SK-N-SH (cell line): ENCODE measurements at regions not wholly inside any gene's neighbourhood (a gene's known extent, or its start where the extent isn't known, plus 50 kb on each side); places are given as distances from the start of the nearest gene placed in this dataset.

ENCODE experiments used
- CTCF ChIA-PET: fragments of 300-600, 350-600 bp; formaldehyde crosslinking; extraction: SDS; loops from one replicate; lab custom pipeline; 2021; lab: Yijun Ruan, JAX
- POLR2A ChIA-PET: fragments of 350-600 bp; sonication (Branson Sonifier 250); formaldehyde crosslinking; extraction: SDS; loops from one replicate; lab custom pipeline; 2020; ENCODE audit warnings: antibody characterized with exemption, inconsistent platforms; lab: Yijun Ruan, JAX
- DNase-seq: peaks from one replicate; pipeline ENCODE4 v3.0.0; 2012
- H2AFZ ChIP-seq: fragments of 200-600 bp; sonication (generic); 2 replicates; pipeline ENCODE4 v1.8.1; 2016; ENCODE audit warnings: antibody characterized with exemption, mild to moderate bottlenecking, low read depth
- H3F3A ChIP-seq: fragments of 200-600 bp; sonication (generic); replicated peaks from 2 replicates; pipeline ENCODE3; 2016; ENCODE audit warnings: antibody characterized with exemption, mild to moderate bottlenecking; ENCODE audit not compliant: insufficient read depth
- H3K27ac ChIP-seq, 2 experiments: fragments of 200-500 bp in 1 of 2; fragments of 200-600 bp in 1 of 2; sonication (Bioruptor generic) in 1 of 2; sonication (generic), shearing (Covaris generic) in 1 of 2; 2 replicates each; pipeline versions ENCODE4 v1.5.1 to v1.6.1; 2014 to 2016; ENCODE audit warnings: low read depth in 2 of 2, inconsistent platforms in 1 of 2, low read length in 1 of 2, mild to moderate bottlenecking in 1 of 2, mixed read lengths in 1 of 2
- H3K27me3 ChIP-seq: fragments of 200-600 bp; sonication (generic), shearing (Covaris generic); 2 replicates; pipeline ENCODE4 v1.6.1; 2016; ENCODE audit warnings: mixed run types; ENCODE audit not compliant: insufficient read depth
- H3K36me3 ChIP-seq, 2 experiments: fragments of 200-500 bp in 1 of 2; fragments of 200-600 bp in 1 of 2; sonication (Bioruptor generic) in 1 of 2; sonication (generic) in 1 of 2; replicated peaks in 1 of 2; 2 replicates each; pipeline versions ENCODE3 to v1.5.1; 2014 to 2016; ENCODE audit warnings: low read length in 1 of 2, mild to moderate bottlenecking in 1 of 2; ENCODE audit not compliant: insufficient read depth in 2 of 2, control insufficient read depth in 1 of 2
- H3K4me1 ChIP-seq, 2 experiments: fragments of 200-500 bp in 1 of 2; fragments of 200-600 bp in 1 of 2; sonication (Bioruptor generic) in 1 of 2; sonication (generic), shearing (Covaris generic) in 1 of 2; 2 replicates each; pipeline versions ENCODE4 v1.5.1 to v1.6.1; 2014 to 2016; ENCODE audit warnings: low read depth in 1 of 2, low read length in 1 of 2, mixed run types in 1 of 2; ENCODE audit not compliant: insufficient read depth in 2 of 2, control insufficient read depth in 1 of 2
- H3K4me2 ChIP-seq: fragments of 200-600 bp; sonication (generic), shearing (Covaris generic); 2 replicates; pipeline ENCODE4 v1.6.1; 2017; ENCODE audit warnings: mixed run types
- H3K4me3 ChIP-seq, 2 experiments: fragments of 200-500 bp in 1 of 2; fragments of 200-600 bp in 1 of 2; sonication (Bioruptor generic) in 1 of 2; sonication (generic), shearing (Covaris generic) in 1 of 2; 2 replicates each; pipeline versions ENCODE4 v1.5.1 to v1.8.1; 2014 to 2016; ENCODE audit warnings: low read depth in 2 of 2, inconsistent platforms in 1 of 2, low read length in 1 of 2, mild to moderate bottlenecking in 1 of 2, mixed read lengths in 1 of 2, moderate library complexity in 1 of 2
- H3K79me2 ChIP-seq: fragments of 200-600 bp; sonication (generic); 2 replicates; pipeline ENCODE4 v1.8.1; 2017; ENCODE audit warnings: mild to moderate bottlenecking; ENCODE audit not compliant: insufficient read depth
- H3K9ac ChIP-seq: fragments of 200-600 bp; sonication (generic); 2 replicates; pipeline ENCODE4 v1.6.1; 2017; ENCODE audit warnings: mixed run types
- H3K9me2 ChIP-seq: fragments of 200-600 bp; sonication (generic); 2 replicates; pipeline ENCODE4 v1.6.1; 2017; ENCODE audit warnings: mixed run types
- H3K9me3 ChIP-seq: fragments of 200-600 bp; sonication (generic); 2 replicates; pipeline ENCODE4 v1.6.1; 2017; ENCODE audit warnings: mixed run types, mild to moderate bottlenecking, moderate library complexity
- H4K20me1 ChIP-seq: fragments of 200-600 bp; sonication (generic); 2 replicates; pipeline ENCODE4 v1.6.1; 2017; ENCODE audit warnings: mild to moderate bottlenecking, mixed run types; ENCODE audit not compliant: insufficient read depth
- CHD2 ChIP-seq: fragments of 150-350 bp; IDR thresholded peaks from 2 replicates; pipeline ENCODE4 v1.6.1; 2018; ENCODE audit warnings: low read length; ENCODE audit not compliant: partially characterized antibody
- CTCF ChIP-seq: fragments of 200-600 bp; sonication (generic); IDR thresholded peaks from 2 replicates; pipeline ENCODE4 v1.6.1; 2017; ENCODE audit warnings: antibody characterized with exemption, mild to moderate bottlenecking, moderate library complexity
- EZH2phosphoT487 ChIP-seq: fragments of 200-600 bp; sonication (generic); IDR thresholded peaks from 2 replicates; pipeline ENCODE4 v1.6.1; 2017; ENCODE audit warnings: low read depth, mixed run types, mild to moderate bottlenecking, antibody characterized with exemption, moderate library complexity, borderline replicate concordance
- FOXJ3 ChIP-seq: sonication (generic); formaldehyde crosslinking; IDR thresholded peaks from 2 replicates; pipeline ENCODE4 v1.5.1; 2020; ENCODE audit warnings: mild to moderate bottlenecking, missing genetic modification reagents
- FOXM1 ChIP-seq: IDR thresholded peaks from 2 replicates; pipeline ENCODE4 v1.4.0; 2012; ENCODE audit warnings: low read depth, mild to moderate bottlenecking
- GABPA ChIP-seq: IDR thresholded peaks from 2 replicates; pipeline ENCODE4 v1.4.0; 2012; ENCODE audit warnings: low read depth, mild to moderate bottlenecking
- GATA2 ChIP-seq: sonication (generic); formaldehyde crosslinking; IDR thresholded peaks from 2 replicates; pipeline ENCODE4 v1.5.0; 2020; ENCODE audit warnings: mild to moderate bottlenecking, missing genetic modification reagents
- IRF3 ChIP-seq: fragments of 150-350 bp; IDR thresholded peaks from 2 replicates; pipeline ENCODE4 v1.6.1; 2016; ENCODE audit warnings: mild to moderate bottlenecking, low read depth, low read length
- JUND ChIP-seq: IDR thresholded peaks from 2 replicates; pipeline ENCODE4 v1.4.0; 2012
- MEF2A ChIP-seq: IDR thresholded peaks from 2 replicates; pipeline ENCODE4 v1.4.0; 2012; ENCODE audit warnings: low read depth, borderline replicate concordance
- NRF1 ChIP-seq: IDR thresholded peaks from 2 replicates; pipeline ENCODE4 v1.6.1; 2012; ENCODE audit warnings: low read depth, mild to moderate bottlenecking, low read length
- PBX3 ChIP-seq: IDR thresholded peaks from 2 replicates; pipeline ENCODE4; 2012
- POLR2AphosphoS5 ChIP-seq: IDR thresholded peaks from 2 replicates; pipeline ENCODE4 v1.6.1; 2012; ENCODE audit warnings: low read depth, low read length
- RCOR1 ChIP-seq: fragments of 150-350 bp; IDR thresholded peaks from 2 replicates; pipeline ENCODE4 v1.6.1; 2017; ENCODE audit warnings: antibody characterized with exemption, low read length
- REST ChIP-seq: IDR thresholded peaks from 2 replicates; pipeline ENCODE4 v1.6.1; 2012; ENCODE audit warnings: mild to moderate bottlenecking, low read depth, low read length, moderate library complexity
- RFX5 ChIP-seq: IDR thresholded peaks from 2 replicates; pipeline ENCODE4 v1.6.1; 2012; ENCODE audit warnings: mild to moderate bottlenecking, improper control_type of control experiment, low read length
- RXRA ChIP-seq: IDR thresholded peaks from 2 replicates; pipeline ENCODE4 v1.4.0; 2012; ENCODE audit warnings: low read depth, mild to moderate bottlenecking, borderline replicate concordance
- TAF1 ChIP-seq: IDR thresholded peaks from 2 replicates; pipeline ENCODE4 v1.6.1; 2012; ENCODE audit warnings: low read depth, mild to moderate bottlenecking, low read length, moderate library complexity, borderline replicate concordance
- TEAD4 ChIP-seq: IDR thresholded peaks from 2 replicates; pipeline ENCODE4 v1.4.0; 2012; ENCODE audit warnings: mild to moderate bottlenecking, borderline replicate concordance; ENCODE audit not compliant: insufficient read depth
- USF1 ChIP-seq: IDR thresholded peaks from 2 replicates; pipeline ENCODE4 v1.4.0; 2012; ENCODE audit warnings: low read depth, borderline replicate concordance
- YY1 ChIP-seq: IDR thresholded peaks from 2 replicates; pipeline ENCODE4 v1.4.0; 2012; ENCODE audit warnings: low read depth, mild to moderate bottlenecking
- WGBS: methylation state at CpG from one replicate; pipeline ENCODE4 v1.1.6; 2017; ENCODE audit warnings: low lambda C conversion rate; 5-methylcytosine and 5-hydroxymethylcytosine counted together

GRCh38 chr2:117349687-117350086 lies 464.8 kb upstream of the DDX18 start:
- no peak overlapping the region for H3K9ac ChIP-seq
- POLR2A ChIA-PET, result no interaction called here
- peaks cover 0 to 3% of the 10 kb centered on the region in 2 experiments; a peak in 1 of 4 replicates for H3K4me1 ChIP-seq
- no peaks in the 10 kb centered on the region for H3F3A ChIP-seq
- H3K79me2 ChIP-seq, result no peaks in the 10 kb centered on the region
- TF ChIP-seq CHD2 (no peak), IRF3 (no peak), RXRA (no peak), JUND (no peak), EZH2phosphoT487 (no peak)
- H3K27ac ChIP-seq, result no peak overlapping the region
- no peak overlapping the region for H2AFZ ChIP-seq
- H3K9me3 ChIP-seq, result no peaks in the 10 kb centered on the region
- H3K4me2 ChIP-seq, result no peak overlapping the region
- no peaks in the 10 kb centered on the region for H4K20me1 ChIP-seq
- no peaks in the 10 kb centered on the region for H3K9me2 ChIP-seq
- H3K36me3 ChIP-seq, result no peaks in the 10 kb centered on the region
- H3K4me3 ChIP-seq, result no peak overlapping the region
- DNase-seq, result no peak
- WGBS, result 10% methylated on average over 4 of the region's 4 CpGs
- CTCF ChIA-PET, result no interaction called here
- H3K27me3 ChIP-seq, result no peaks in the 10 kb centered on the region

- Histone ChIP-seq H3K4me3 (no peak overlapping the region), H3K4me2 (no peak overlapping the region), H3K36me3 (no peaks in the 10 kb centered on the region), H3K9me2 (no peaks in the 10 kb centered on the region), H3K4me1 (peaks cover 0 to 3% of the 10 kb centered on the region in 2 experiments; a peak in 1 of 4 replicates), H3K27ac (no peak overlapping the region), H3K27me3 (no peaks in the 10 kb centered on the region), H2AFZ (no peak overlapping the region), H3K9ac (no peak overlapping the region), H4K20me1 (no peaks in the 10 kb centered on the region), H3K79me2 (no peaks in the 10 kb centered on the region), H3K9me3 (no peaks in the 10 kb centered on the region), H3F3A (no peaks in the 10 kb centered on the region)
- 23% methylated on average over 4 of the region's 4 CpGs for WGBS
- no peak for DNase-seq
- CTCF ChIA-PET, result no interaction called here
- TF ChIP-seq GATA2 (CRISPR knock-in tag) (no peak), RFX5 (no peak), TAF1 (no peak), NRF1 (no peak), FOXJ3 (CRISPR knock-in tag) (no peak), GABPA (no peak), FOXM1 (no peak), RCOR1 (no peak), MEF2A (no peak), RXRA (no peak), POLR2AphosphoS5 (no peak), CTCF (no peak), JUND (no peak), REST (no peak), YY1 (no peak), USF1 (no peak), PBX3 (no peak), TEAD4 (no peak)
- POLR2A ChIA-PET, result no interaction called here
Observed at GRCh38 chr2:117351396-117351795, 463.1 kb upstream of the DDX18 start.
